NCI-H2029 treated with DMSO at 0.1 percent for 48 hours (cell line): ENCODE measurements at regions not wholly inside any gene's neighbourhood (a gene's known extent, or its start where the extent isn't known, plus 50 kb on each side); places are given as distances from the start of the nearest gene placed in this dataset.

Source experiments
- DNase-seq: peaks from one replicate; lab custom pipeline; 2025; lab: John Stamatoyannopoulos, UW

DNA sequence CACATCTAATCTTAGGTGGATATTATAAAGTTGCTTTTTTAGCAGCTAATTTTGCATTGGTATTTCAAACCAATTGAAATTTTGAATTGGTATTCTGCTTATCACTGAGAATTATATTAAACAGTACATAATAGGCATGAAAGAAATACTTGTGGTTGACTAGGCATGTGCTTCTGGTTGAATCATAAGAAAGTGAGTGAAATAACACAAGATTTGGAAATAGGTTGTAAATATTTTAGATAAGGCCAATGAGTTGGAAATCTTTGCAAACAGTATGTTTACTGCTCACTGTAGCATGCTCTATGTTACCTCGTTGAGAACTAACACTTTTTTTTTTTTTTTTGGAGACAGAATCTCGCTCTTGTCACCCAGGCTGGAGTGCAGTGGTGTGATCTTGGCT is 66.8 kb upstream of the RFC3 start:
- DNase-seq: no peak

DNA sequence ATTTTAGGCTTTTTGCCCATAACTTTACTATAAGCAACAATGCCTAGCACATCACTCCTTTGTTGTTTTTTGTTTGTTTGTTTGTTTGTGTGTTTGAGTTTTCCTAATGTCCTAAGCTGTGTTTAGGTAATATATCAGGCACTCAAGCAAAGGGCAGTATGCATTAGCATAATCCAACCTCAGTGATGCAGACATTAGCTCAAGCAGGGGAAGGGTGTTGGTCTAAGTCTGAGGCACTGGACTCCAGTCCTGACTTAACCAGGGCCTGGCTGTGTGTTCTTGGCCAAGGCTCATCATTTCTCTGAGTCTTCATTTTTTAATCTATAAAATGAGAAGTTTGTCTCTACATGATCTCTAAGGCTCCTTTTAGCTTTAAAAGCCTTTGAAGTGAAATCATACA is 65.9 kb upstream of the RFC3 start:
- no peak for DNase-seq

DNA sequence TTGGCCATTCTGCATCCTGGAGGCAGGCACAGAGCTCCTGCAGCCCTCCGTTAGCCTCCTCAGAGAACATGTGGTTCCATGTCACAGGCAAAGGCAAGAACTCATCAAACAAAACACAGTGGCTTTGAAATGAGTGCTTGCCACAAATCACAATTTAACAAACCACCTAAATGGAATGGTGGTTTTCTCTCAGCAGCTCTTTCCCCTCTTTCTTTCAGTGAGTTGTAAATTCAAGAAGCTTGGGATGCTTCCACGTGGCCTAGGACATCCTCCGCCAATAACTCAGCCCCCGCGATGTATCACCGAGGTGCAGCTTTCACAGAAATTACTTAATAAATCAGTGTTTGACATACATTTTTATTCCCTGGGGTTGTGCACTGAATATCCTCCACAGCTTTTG is 65.4 kb upstream of the RFC3 start:
- no peak for DNase-seq

DNA sequence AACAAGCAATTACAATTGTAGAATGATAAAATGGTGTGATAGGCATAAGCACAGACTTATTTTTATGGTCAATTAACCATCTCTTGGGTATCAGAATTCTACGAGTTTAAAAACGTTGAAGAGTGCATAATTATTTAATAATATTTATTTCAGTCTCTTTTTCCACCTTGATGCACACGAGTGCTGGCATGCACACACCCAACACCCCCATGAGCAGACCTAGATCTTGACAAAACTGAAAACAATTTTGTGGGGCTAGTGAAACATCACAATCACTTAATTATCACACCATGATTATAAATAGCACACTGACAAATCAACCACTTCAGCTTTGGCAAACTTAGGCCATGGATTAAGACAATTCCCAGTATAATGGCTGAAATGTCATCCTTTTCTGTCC is 61.0 kb upstream of the RFC3 start:
- DNase-seq: no peak

DNA sequence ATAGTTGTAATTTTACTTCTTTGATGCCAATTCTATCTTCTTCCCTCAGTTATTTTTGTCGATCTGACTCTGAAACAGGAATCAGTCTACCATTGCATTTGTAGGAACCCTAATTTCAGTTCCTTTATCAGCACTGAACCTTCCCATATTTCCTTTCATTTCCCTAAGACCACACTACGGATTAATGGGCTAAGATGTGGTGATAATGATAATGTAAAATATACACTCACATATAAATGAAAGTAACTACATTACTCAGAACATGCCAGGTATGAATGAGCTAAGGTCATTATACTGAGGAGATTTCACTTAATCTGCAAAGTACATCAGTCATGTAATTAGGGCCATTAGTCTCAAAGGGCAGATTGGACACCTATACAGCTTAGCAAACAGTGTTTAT is 60.2 kb upstream of the RFC3 start:
- DNase-seq: no peak

DNA sequence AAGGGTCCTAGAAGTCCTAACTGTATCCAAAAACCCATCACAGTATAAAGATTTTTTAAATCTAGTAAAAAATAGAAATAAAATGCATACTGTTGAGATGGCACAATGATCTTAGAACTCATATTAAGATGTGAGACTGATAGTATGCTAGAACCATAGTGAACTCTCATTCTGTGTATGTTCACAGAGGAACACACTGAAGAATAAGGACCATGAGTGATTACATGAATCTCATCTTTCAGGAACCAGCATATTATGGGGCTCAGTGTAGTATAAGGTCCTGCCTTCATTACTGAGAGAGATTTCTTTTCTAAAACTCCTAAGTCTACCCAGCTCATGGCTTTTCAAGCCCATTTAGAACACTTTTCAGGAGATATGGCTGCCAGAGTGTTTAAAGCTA is 59.8 kb upstream of the RFC3 start:
- no peak for DNase-seq

DNA sequence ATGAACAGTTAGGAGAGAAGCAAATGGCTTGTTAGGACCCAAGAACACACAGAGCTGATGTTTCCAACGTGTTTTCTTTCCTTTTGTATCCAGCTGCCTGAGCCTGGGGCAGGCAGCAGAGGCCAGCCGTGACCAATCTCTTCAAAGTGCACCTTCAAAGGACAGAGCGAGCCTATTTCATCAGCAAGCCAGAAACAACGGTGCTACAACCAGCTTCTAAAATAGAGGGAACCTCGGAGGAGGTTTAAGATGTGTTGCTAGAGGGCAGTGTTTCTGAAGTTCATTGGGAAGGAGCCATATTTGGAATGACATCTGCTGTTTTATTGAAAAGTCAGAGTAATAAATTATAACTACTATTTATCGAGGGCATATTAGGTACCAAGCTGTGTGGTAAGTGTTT is 56.2 kb upstream of the RFC3 start:
- no peak for DNase-seq

DNA sequence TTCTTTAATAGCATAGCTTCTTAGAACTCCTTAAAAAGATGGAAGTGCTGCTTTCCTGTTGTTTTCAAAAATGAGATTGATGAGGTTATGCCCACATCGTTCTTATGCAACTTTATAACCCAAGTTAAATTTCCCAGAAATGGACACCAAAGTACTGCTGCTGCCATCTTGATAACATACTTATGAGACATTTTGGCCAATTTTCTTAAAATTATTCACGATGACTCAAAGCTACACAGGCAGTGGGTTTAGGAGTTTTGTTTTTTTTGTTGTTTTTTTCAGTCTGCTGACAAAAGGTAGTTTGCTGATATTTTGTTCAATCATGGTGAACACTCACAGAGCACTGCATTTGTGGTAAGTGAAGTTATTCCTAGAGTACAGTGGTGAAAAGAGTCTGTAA is 54.9 kb upstream of the RFC3 start:
- no peak for DNase-seq

DNA sequence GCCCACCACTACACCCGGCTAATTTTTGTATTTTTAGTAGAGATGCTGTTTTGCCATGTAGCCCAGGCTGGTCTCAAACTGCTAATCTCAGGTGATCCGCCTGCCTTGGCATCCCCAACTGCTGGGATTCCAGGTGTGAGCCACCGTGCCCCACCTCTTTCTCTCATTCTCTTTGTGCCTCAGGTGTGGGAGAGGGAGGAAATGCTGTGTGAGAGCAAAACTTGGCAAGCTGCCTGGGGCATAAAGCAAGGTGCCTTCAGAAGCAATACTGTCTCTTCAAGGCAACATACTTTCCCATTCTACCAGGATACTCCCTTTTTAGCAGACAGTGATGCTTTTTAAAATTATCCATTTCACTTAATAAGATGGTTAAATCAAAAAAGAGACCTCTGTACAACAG is 53.2 kb upstream of the RFC3 start:
- peak; percentile 29 for DNase-seq

DNA sequence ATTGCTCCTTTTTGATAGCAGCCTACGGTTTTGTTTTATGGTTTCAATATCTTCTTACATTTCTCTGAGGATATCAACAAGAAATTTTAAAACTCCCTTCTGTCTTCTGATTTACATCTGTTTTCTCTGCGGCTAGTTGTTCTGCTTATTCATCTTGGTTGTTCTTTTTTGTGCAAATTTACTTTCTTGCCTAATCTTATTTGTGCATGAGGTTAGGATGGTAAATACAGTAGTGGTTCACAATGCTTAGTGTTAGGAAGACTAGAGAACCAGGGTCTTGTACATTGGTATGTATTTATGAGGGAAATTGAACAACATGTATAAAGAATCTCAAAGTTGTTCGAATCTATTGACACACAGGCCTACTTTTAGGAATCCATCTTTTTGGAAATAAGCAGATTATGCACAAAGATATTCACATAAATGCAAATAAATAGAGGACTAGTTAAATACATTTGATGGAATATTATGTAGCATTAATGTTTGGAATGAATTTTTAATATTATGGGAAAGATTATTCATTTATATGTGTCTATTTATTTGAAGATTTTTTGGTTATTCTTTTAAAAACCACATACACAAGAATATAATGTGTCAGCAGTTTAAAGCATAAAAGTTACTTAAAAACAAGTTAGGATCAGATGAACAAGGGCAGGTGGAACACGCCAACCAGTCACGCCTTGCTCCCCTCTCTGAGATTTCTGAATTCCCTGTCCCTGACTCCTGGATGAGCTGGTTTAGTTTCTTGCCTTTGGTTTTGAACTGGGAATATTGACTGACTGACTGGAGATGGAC is 51.4 kb upstream of the RFC3 start:
- DNase-seq: no peak

DNA sequence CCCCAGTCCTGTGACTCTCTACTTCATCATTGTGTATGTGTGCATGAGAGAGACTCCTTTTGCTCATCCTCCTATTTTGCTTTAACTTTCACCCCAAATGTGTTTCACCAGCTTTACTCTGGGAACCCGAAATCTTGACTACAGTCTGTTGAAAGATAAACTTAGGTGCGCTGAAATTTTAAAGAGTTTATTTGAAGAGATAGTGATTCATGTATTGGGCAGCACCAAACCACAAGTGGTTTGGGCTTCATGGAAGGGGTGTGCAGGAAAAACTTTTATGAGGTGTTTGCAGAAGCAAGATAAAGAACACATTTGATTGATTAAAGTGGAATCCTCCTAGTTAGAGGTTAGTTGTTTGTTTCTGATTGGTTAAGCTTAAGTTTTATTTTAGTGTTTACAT is 50.8 kb upstream of the RFC3 start:
- DNase-seq: no peak
